Stimulated activated CD8-positive, alpha-beta memory T cell treated with anti-CD3 and anti-CD28 coated beads, Interleukin-12 subunit alpha, Interleukin-12 subunit beta, amount 100 ng/mL, for 4 hours (primary cell): ENCODE measurements at regions not wholly inside any gene's neighbourhood (a gene's known extent, or its start where the extent isn't known, plus 50 kb on each side); places are given as distances from the start of the nearest gene placed in this dataset.
"Not testable (repeated sequence)": the region's sequence is repeated elsewhere in the genome, so short reads cannot be mapped to it uniquely, and the experiment has no call there.

ENCODE experiments used
- DNase-seq: peaks from one replicate; pipeline ENCODE4 v3.0.0-alpha.2; 2020; ENCODE audit warnings: low read depth

GRCh38 chr19:30943101-30943843 lies 406.0 kb downstream of the TSHZ3 start:
- DNase-seq = no peak

DNA sequence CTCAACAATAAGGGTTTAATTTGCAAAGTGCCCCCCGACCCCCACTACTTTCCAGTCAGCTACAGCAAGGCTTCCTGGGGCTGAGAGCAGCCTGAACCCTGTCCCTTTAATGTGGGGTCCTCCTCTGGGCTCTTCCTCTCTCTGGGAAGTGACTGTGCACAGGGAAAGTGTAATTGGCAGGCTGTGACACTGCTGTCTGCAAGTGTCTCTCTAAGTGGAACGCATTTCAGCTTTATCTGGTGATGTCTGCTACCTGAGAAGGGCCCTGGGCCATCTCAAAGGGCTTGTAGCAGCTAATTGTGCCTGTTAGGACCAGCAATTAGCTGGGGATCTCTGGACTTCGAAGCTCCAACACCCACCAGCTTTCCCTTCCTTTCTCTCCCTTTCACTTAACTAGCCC lies 406.6 kb downstream of the TSHZ3 start:
- no peak for DNase-seq

DNA sequence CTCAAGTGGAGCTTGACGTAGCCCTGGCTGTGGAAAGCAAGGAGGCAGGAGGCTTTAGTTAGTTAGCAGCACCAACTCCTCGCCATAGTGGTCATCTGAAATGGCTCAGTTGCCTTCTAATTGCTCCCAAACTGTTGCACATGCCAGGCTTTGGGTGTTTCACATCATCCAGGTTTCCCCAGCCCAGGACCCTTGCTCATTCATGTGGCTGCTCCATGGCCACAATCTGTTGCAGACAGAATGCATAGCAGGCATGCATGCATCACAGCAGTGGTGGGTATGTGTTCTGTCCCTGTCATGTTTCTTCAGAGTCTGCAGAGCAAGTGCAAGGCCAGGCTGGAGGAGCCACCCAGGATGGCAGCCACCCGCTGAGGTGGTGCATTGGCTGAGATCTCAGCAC lies 407.6 kb downstream of the TSHZ3 start:
- DNase-seq = no peak

DNA sequence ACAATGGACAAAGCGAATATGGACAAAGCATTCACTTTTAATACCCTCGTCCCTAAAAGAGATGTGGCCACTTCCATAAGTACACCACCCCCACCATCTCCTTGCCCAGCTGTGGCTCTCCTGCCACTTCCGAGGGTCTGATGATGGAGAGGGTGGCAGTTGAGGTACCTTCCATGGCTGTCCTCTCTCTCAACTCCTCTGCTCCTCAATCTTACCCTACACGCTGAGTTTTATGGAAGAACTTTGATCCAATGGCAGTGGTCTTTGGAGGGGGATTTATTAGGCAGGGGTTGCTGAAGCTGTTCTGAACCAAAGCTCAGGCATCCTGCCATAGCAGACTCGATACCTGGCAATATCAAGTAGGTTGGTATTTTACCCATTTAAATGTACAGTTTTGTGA lies 413.0 kb downstream of the TSHZ3 start:
- DNase-seq = no peak

DNA sequence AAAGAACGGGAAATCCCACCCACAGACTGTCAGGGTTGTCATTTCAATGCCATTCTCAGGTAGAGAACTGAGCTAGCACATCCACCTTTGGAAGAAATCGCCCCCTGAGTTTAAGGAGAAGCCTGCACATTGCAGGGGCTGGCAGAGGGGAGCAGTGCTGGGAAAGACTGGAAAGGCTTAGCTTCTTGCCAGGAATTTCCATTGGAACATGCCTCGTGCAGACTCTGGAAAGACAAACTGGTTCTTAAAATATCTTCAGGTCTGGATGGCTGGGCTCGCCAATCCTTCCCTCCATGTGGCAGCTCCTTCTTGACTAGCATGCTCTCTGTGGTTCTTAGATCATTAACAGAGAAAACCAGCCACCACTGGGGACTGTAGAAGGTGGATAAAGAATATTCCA lies 414.1 kb downstream of the TSHZ3 start:
- DNase-seq = no peak

- DNase-seq = not testable (repeated sequence)
These were observed 415.8 kb downstream of the TSHZ3 start for GRCh38 chr19:30933454-30933853.

DNA sequence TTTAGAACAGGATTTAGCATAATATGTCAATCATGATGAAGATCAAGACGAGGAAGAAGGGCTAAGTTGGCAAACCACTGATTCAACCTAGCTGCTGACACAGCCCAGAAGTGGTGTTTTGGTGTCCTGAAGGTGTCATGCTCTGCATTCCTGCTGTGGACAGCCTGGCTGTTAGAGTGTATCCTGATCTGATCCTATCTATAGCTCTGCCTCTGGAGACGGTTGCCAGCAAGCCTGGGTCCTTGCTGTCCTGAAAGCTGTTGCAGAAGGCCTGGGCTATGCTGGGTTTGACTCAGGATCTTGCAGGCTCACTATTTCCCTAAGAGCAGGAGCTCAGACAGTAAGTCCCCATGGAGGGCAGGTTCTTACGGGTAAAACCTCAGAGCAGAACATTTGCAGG lies 416.4 kb downstream of the TSHZ3 start:
- DNase-seq = no peak

DNA sequence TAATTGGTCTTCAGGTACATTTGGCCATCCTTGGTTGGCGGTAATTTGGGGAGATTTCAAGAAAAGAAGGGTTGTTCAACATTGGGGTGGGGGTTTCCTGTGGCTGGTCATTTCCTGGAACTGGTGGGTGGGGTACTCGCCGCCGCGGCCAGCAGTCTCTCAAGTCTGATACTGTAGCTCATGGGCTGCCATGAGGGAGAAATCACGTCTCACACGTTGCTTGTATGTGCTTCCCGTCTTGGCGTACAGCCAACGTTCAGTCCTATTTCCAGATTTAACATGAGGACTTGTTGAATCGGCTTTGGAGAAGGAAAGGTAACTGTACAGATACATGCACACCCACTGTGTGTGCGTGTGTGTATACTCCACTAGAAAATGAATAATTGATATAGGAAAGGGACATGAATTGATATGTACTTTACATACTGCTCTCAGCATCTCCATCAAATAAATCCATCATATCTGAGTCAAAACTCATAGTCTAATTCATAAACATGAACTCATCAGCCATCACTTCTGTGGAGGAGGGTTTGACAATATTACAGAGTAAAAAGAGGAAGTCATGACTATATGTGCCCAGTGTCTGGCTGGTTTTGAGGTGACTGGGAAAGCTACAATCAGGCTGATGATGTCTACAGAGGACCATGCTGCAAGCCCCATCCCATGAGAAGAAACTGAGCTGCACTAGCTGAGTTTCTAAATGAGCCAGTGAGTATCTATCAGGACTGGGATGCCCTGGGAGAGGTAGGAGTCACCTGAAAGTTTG lies 418.1 kb downstream of the TSHZ3 start:
- no peak for DNase-seq

GRCh38 chr19:30927705-30928104 lies 421.5 kb downstream of the TSHZ3 start:
- DNase-seq = no peak

- no peak for DNase-seq
These were observed 424.6 kb downstream of the TSHZ3 start for GRCh38 chr19:30924670-30925069.

- DNase-seq = no peak
These were observed 425.1 kb downstream of the TSHZ3 start for GRCh38 chr19:30924069-30924636.

DNA sequence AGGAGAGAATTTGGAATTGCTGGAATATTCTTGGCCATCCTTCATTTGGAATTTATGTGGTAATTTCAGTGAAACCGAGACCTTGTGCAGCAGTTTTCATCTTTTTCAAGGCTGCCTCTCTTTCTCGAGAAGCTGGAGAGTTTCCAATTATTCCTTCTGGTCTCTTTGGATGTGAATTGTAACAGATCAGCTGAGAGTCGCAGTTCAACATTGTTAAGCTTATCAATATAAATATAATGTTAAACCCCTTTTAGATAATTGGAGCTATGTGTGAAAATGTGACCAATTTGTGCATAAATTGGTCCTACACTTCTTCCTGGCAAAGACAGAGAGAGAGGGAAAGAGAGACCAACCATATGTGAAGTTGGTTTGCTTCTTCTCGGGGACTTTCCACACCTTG lies 425.6 kb downstream of the TSHZ3 start:
- no peak for DNase-seq

GRCh38 chr19:30923096-30923495 lies 426.1 kb downstream of the TSHZ3 start:
- no peak for DNase-seq

- DNase-seq = no peak
These were observed 429.0 kb downstream of the TSHZ3 start for GRCh38 chr19:30920222-30920621.

DNA sequence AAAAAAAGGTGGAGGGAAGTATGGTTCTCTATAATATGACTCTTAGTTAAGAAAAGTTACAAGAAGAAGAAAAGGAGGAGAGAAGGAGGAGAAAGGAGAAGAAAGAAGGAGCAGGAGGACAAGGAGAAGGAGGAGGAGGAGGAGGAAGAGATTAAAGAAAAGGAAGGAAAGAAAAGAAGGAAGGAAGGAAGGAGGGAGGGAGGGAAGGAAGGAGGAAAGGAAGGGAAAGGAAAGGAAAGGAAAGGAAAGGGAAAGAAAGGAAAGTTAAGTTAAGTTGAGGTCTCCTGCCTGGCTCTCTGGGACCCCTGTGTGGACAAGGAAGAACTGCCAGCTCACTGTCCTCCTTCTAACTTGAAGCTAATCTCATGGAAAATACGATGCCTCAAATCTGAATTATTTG lies 429.5 kb downstream of the TSHZ3 start:
- DNase-seq = no peak

DNA sequence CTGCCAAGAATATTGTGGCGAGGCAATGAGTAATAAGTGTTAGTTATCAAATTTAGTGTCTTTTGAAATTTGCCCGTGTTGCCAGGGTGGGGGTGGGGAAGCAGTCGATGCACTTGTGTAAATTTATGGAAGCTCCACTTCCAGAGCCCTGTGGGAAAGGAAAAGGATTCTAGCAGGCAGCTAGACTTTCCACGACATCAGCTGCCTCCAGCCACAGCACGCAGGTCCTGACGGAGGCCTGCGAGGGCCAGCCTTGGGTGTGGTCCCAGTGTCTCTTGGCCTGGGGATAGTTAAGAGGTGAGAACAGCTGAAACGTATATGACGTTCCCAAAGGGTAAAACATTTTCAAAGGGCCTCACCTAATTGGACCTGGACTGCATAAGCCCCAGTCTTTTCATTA lies 433.0 kb downstream of the TSHZ3 start:
- no peak for DNase-seq

DNA sequence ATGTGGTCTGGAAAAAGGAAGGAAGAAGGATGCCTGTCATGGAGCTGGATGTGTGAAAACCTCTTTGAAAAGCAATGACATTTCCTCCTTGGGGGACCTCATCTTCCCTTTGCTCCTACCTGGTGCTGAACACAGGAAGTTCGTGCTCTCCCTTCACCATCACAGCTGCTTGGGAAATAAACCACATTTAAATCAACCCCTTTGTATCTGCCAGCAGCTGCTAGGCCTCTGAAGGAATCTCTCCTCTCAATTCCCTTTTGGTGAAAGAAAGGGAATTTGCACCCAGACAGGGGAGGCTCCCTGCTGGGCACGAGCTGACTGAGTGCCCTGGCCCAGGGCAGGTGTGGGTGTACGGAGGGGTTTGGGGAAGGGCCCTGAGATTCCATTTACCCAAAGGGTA lies 437.7 kb downstream of the TSHZ3 start:
- DNase-seq = no peak

- no peak for DNase-seq
These were observed 438.6 kb downstream of the TSHZ3 start for GRCh38 chr19:30910485-30911240.

- DNase-seq = no peak
These were observed 440.0 kb downstream of the TSHZ3 start for GRCh38 chr19:30909216-30909615.

GRCh38 chr19:30908262-30908771 lies 440.9 kb downstream of the TSHZ3 start:
- no peak for DNase-seq

GRCh38 chr19:30906871-30907270 lies 442.4 kb downstream of the TSHZ3 start:
- DNase-seq = no peak

DNA sequence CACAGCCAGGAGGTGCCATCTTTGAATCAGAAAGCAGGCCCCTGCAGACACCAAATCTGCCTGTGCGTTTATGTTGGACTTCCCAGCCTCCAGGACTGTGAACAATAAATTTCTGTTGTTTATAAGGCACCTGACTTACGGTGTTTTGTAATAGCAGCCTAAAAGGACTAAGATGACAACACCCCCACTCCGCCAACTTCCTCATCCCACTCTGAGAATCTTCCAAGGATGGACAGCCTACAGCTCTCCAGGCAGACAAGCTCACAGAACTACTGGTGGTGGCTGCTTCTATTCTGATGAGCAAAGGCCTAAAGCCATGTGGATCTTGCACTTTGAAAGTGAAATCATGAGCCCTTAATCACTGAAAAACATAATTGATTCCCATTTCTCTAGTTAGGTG lies 449.2 kb downstream of the TSHZ3 start:
- DNase-seq = no peak
